ENCODE measurements at regions not wholly inside any gene's neighbourhood (a gene's known extent, or its start where the extent isn't known, plus 50 kb on each side); places are given as distances from the start of the nearest gene placed in this dataset.

GRCh38 chr3:144241404-144241803 is 269.8 kb downstream of the DIPK2A start:
- no peaks in the 10 kb centered on the region for H3K4me1 ChIP-seq (ENCODE audit: insufficient read depth)
- Mint-ChIP-seq H3K27me3 (ENCODE audit: insufficient read depth, low read depth, poor library complexity) (peaks cover 2% of the 10 kb centered on the region), H3K27ac (no peak overlapping the region), H3K9me3 (no peaks in the 10 kb centered on the region), H3K4me3 (no peak overlapping the region), H3K4me1 (no peaks in the 10 kb centered on the region; the same call in 2 of the 3 replicates), H3K36me3 (ENCODE audit: low read depth) (no peaks in the 10 kb centered on the region)
- no peaks in the 10 kb centered on the region for H3K9me2 ChIP-seq (ENCODE audit: insufficient read depth)
- H3K36me3 ChIP-seq (ENCODE audit: insufficient read depth) = no peaks in the 10 kb centered on the region
- no peak overlapping the region for H3K4me3 ChIP-seq
- H3K27ac ChIP-seq (ENCODE audit: low read depth) = no peak overlapping the region
- TF ChIP-seq REST (IDR thresholded peaks at IDR 0.05; ENCODE audit: unreplicated experiment) = no peak
- no peak for TF ChIP-seq NANOG (IDR thresholded peaks at IDR 0.05; ENCODE audit: borderline replicate concordance)
- TF ChIP-seq JUNB (IDR thresholded peaks at IDR 0.05; ENCODE audit: unreplicated experiment) = no peak
- TF ChIP-seq ZNF462 (CRISPR knock-in tag; IDR thresholded peaks at IDR 0.05) = no peak
- TF ChIP-seq, protein P1, sequence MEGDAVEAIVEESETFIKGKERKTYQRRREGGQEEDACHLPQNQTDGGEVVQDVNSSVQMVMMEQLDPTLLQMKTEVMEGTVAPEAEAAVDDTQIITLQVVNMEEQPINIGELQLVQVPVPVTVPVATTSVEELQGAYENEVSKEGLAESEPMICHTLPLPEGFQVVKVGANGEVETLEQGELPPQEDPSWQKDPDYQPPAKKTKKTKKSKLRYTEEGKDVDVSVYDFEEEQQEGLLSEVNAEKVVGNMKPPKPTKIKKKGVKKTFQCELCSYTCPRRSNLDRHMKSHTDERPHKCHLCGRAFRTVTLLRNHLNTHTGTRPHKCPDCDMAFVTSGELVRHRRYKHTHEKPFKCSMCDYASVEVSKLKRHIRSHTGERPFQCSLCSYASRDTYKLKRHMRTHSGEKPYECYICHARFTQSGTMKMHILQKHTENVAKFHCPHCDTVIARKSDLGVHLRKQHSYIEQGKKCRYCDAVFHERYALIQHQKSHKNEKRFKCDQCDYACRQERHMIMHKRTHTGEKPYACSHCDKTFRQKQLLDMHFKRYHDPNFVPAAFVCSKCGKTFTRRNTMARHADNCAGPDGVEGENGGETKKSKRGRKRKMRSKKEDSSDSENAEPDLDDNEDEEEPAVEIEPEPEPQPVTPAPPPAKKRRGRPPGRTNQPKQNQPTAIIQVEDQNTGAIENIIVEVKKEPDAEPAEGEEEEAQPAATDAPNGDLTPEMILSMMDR (conservative IDR thresholded peaks at IDR 0.05; ENCODE audit: low read depth in 2 of 2) = no peak
- TF ChIP-seq EZH2 (IDR thresholded peaks at IDR 0.05; ENCODE audit: low read depth, unreplicated experiment) = no peak
- no peak for TF ChIP-seq POLR2AphosphoS5 (IDR thresholded peaks at IDR 0.05; ENCODE audit: low read depth)
- TF ChIP-seq EZH2phosphoT487 (IDR thresholded peaks at IDR 0.05; ENCODE audit: unreplicated experiment) = no peak
- TF ChIP-seq STAT1 (IDR thresholded peaks at IDR 0.05; ENCODE audit: unreplicated experiment) = no peak
- TF ChIP-seq, protein P2, sequence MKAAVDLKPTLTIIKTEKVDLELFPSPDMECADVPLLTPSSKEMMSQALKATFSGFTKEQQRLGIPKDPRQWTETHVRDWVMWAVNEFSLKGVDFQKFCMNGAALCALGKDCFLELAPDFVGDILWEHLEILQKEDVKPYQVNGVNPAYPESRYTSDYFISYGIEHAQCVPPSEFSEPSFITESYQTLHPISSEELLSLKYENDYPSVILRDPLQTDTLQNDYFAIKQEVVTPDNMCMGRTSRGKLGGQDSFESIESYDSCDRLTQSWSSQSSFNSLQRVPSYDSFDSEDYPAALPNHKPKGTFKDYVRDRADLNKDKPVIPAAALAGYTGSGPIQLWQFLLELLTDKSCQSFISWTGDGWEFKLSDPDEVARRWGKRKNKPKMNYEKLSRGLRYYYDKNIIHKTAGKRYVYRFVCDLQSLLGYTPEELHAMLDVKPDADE (IDR thresholded peaks at IDR 0.05) = no peak
- H2AFZ ChIP-seq = no peak overlapping the region
- ATAC-seq (no peak), DNase-seq (ENCODE audit: low spot score) (no peak)
- H4K20me1 ChIP-seq (replicated peaks; ENCODE audit: insufficient read depth) = no peaks in the 10 kb centered on the region
- no peaks in the 10 kb centered on the region for H3K79me2 ChIP-seq (replicated peaks; ENCODE audit: insufficient read depth)
- H3F3A ChIP-seq (replicated peaks; ENCODE audit: low read depth) = no peaks in the 10 kb centered on the region
- no peak overlapping the region for H3K4me2 ChIP-seq
- H3K27me3 ChIP-seq (ENCODE audit: insufficient read depth) = no peaks in the 10 kb centered on the region
